Neural crest cell (in vitro differentiated cells): ENCODE measurements at regions not wholly inside any gene's neighbourhood (a gene's known extent, or its start where the extent isn't known, plus 50 kb on each side); places are given as distances from the start of the nearest gene placed in this dataset.
A peak's percentile ranks its signal among the peaks of the same experiment; 100 is the strongest.

Experiments used
- DNase-seq: peaks from one replicate; pipeline ENCODE4 v3.0.0; 2021; ENCODE audit warnings: low read depth, mixed read lengths, low spot score
- H3K27ac Mint-ChIP-seq: one replicate; pipeline ENCODE4 v1.8.0; 2021; ENCODE audit warnings: mild to moderate bottlenecking, mixed read lengths; ENCODE audit not compliant: unreplicated experiment
- H3K27me3 Mint-ChIP-seq: 2 replicates; pipeline ENCODE4 v1.8.0; 2021; ENCODE audit warnings: low read depth, mild to moderate bottlenecking, mixed read lengths
- H3K36me3 Mint-ChIP-seq: 2 replicates; pipeline ENCODE4 v1.8.0; 2021; ENCODE audit warnings: low read depth, mild to moderate bottlenecking, mixed read lengths
- H3K4me1 Mint-ChIP-seq: 2 replicates; pipeline ENCODE4 v1.8.0; 2021; ENCODE audit warnings: mixed read lengths
- H3K4me3 Mint-ChIP-seq: one replicate; pipeline ENCODE4 v1.8.0; 2021; ENCODE audit warnings: mild to moderate bottlenecking, mixed read lengths
- H3K9me3 Mint-ChIP-seq: 2 replicates; pipeline ENCODE4 v1.8.0; 2021; ENCODE audit warnings: mixed read lengths
- TF ChIP-seq, protein P1 (sequence below): fragments of 200-600 bp; sonication (generic); conservative IDR thresholded peaks from 2 replicates; pipeline ENCODE4 v1.5.0; 2021; ENCODE audit warnings: antibody characterized with exemption, mild to moderate bottlenecking

DNA sequence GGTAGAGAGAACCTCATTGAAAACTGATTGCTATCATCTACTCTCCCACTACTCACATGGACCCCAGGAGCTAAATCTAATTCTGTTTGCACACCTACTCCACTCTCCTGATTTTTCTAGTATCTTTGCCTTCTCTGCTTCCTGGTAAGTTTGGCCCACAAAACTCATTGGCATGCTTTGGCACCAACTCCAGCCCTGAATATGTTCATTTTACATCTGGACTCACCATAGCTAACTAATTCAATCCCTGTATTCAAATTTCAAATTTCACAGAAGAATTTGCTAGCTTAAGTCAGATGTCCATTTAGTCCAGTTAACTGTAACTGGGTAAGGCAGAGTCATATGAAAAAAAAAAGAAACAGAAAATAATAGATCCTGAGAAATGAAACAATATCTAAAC, 442.1 kb downstream of the SUCLG1 start:
- H3K27ac Mint-ChIP-seq: no peak overlapping the region
- no peaks in the 10 kb centered on the region for H3K27me3 Mint-ChIP-seq
- TF ChIP-seq, protein P1, sequence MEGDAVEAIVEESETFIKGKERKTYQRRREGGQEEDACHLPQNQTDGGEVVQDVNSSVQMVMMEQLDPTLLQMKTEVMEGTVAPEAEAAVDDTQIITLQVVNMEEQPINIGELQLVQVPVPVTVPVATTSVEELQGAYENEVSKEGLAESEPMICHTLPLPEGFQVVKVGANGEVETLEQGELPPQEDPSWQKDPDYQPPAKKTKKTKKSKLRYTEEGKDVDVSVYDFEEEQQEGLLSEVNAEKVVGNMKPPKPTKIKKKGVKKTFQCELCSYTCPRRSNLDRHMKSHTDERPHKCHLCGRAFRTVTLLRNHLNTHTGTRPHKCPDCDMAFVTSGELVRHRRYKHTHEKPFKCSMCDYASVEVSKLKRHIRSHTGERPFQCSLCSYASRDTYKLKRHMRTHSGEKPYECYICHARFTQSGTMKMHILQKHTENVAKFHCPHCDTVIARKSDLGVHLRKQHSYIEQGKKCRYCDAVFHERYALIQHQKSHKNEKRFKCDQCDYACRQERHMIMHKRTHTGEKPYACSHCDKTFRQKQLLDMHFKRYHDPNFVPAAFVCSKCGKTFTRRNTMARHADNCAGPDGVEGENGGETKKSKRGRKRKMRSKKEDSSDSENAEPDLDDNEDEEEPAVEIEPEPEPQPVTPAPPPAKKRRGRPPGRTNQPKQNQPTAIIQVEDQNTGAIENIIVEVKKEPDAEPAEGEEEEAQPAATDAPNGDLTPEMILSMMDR: no peak
- H3K4me1 Mint-ChIP-seq: no peaks in the 10 kb centered on the region
- H3K36me3 Mint-ChIP-seq: no peaks in the 10 kb centered on the region
- no peaks in the 10 kb centered on the region for H3K9me3 Mint-ChIP-seq
- no peak overlapping the region for H3K4me3 Mint-ChIP-seq
- no peak for DNase-seq

DNA sequence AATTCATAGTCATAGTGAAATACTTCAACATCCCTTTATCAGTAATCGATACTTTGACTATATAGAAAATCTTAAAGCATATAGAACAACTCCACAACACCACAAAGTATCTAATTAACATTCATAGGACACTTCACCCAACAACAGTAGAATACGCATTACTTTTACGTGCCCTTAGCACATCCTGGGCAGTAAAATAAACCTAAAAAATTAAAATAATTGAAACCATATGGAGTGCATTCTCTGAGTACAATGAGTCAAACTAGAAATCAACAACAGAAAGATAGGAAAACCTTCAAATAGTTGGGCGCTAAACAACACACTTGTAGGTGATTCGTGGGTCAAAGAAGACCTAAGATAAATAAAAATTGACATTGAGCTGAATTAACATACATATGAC, 442.9 kb downstream of the SUCLG1 start:
- Mint-ChIP-seq H3K4me1 (no peaks in the 10 kb centered on the region), H3K9me3 (no peaks in the 10 kb centered on the region), H3K27me3 (no peaks in the 10 kb centered on the region), H3K36me3 (no peaks in the 10 kb centered on the region), H3K4me3 (no peak overlapping the region), H3K27ac (no peak overlapping the region)
- DNase-seq: no peak
- TF ChIP-seq, protein P1: no peak

DNA sequence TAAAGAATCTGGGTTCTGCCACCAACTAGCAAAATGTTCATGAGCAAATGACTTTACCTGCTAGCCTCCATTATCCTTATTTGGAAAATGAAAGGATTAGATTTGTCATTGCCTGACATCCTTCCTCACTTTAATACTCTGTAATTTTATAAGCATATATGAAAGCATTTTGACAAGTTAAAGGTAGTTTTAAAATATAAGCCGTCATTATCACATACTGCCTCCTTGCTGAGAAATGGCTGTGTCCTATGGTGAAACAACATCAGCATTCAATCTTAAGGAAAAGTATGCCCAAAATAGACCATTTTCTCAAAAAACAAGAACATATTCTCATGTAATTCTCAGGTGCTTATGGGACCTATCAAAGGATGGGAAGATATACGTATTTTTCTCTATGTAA, 461.2 kb downstream of the SUCLG1 start:
- no peak for DNase-seq
- H3K27me3 Mint-ChIP-seq: no peaks in the 10 kb centered on the region
- H3K4me3 Mint-ChIP-seq: no peak overlapping the region
- no peak overlapping the region for H3K27ac Mint-ChIP-seq
- no peaks in the 10 kb centered on the region for H3K9me3 Mint-ChIP-seq
- TF ChIP-seq, protein P1: no peak
- no peaks in the 10 kb centered on the region for H3K4me1 Mint-ChIP-seq
- no peaks in the 10 kb centered on the region for H3K36me3 Mint-ChIP-seq

DNA sequence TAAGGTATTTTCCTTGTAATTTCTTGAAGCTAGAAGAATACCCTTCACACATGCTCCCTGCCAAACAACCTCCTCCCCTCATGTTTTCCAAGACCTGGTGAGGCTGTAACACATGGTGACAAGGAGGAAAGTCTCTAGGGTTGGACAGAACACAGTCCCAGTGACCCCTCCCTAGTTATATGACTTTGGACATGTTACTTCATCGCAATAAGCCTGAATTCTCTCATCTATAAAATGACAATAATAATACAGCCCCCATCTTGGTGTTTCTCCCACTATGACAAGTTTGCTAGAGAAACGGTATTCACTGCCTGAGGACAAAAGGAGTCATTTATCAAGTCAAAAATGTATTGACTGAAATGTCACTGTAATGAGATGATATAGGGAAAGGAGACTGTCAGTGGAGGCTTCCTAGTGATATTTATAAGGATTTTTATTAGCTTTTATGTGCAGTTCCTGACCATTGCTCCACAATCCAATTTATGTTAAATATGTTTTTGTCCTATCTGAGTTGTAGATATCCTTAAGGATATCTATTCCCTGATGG, 464.4 kb downstream of the SUCLG1 start:
- no peak for DNase-seq
- Mint-ChIP-seq H3K4me3 (no peak overlapping the region), H3K27me3 (no peaks in the 10 kb centered on the region), H3K36me3 (no peaks in the 10 kb centered on the region), H3K4me1 (peaks cover 5% of the 10 kb centered on the region), H3K9me3 (no peaks in the 10 kb centered on the region), H3K27ac (no peak overlapping the region)
- TF ChIP-seq, protein P1: no peak

DNA sequence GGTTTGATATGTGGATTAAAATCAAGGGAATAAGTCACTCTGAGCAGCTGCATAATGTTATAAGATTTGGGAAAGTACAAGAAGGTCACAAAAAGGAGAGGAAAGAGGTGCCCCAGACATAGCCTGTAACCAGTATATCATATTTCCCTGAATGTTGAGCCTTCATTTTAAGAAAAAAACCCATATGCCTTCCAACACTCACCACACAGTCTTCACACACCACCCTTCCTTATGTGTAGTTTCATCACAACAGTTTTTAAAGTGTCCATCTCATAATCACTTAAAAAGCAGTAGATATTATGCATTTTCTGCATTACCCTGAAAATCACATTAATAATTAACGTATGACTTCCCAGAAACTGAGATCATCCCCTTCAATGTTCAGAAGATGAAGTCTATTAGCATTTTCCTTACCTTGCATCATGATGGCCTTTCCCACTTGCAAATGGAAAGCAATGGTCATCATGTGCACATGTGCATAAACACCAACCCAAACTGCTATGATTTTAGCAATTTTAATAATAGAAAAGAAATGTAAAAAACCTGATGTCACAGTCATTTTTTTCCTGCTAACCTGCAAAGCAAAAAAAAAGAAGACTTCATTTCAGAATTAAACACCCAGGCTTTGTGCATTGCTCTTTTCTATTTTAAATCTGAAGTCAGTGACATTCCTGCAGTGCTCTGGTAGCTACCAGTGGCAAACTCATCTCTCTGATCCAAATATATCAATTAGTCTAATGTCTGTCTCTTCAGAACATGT, 465.0 kb downstream of the SUCLG1 start:
- Mint-ChIP-seq H3K4me1 (peaks cover 5% of the 10 kb centered on the region), H3K27ac (peak overlapping the region; percentile 5), H3K27me3 (no peaks in the 10 kb centered on the region), H3K4me3 (no peak overlapping the region), H3K9me3 (no peaks in the 10 kb centered on the region), H3K36me3 (no peaks in the 10 kb centered on the region)
- DNase-seq: no peak
- TF ChIP-seq, protein P1: no peak
